ENCODE measurements at regions not wholly inside any gene's neighbourhood (a gene's known extent, or its start where the extent isn't known, plus 50 kb on each side); places are given as distances from the start of the nearest gene placed in this dataset.
"Not testable (repeated sequence)": the region's sequence is repeated elsewhere in the genome, so short reads cannot be mapped to it uniquely, and the experiment has no call there.

DNA sequence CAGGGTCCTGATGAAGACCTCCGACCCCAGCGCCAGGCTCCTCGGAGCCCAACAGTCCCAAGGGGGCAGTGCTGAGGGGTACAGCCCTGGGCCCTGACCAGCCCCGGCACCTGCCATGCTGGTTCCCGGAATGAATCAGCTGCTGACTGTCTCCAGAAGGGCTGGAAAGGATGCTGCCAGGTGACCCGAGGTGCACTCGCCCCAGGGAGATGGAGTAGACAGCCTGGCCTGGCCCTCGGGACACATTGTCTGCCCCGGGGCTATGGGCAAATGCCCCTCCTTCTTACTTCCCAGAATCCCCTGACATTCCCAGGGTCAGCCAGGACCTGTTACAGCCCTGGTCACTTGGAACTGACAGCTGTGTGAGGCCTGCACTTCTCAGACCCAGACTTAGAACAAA lies 5485.8 kb upstream of the TPTE start:
- H3K27me3 ChIP-seq (ENCODE audit: control insufficient read depth in 1 of 2, insufficient read depth in 2 of 2, low read length in 2 of 2); CTCF ChIA-PET; POLR2A ChIA-PET; DNase-seq; H3K9me3 ChIP-seq (ENCODE audit: control insufficient read depth in 1 of 2, insufficient read depth in 1 of 2, low read length in 2 of 2); H3K4me3 Mint-ChIP-seq; intact Hi-C loops (cut with DNase I, micrococcal nuclease); H3K36me3 ChIP-seq (ENCODE audit: insufficient read depth, low read length); H3K36me3 Mint-ChIP-seq (ENCODE audit: low read depth); H3K27ac ChIP-seq (ENCODE audit: low read depth in 1 of 2, low read length in 2 of 2); H3K9me3 Mint-ChIP-seq; H3K27me3 Mint-ChIP-seq; H3K4me1 Mint-ChIP-seq (ENCODE audit: low read depth); H3K4me3 ChIP-seq (ENCODE audit: low read length); H3K4me1 ChIP-seq (ENCODE audit: insufficient read depth, low read length); ATAC-seq (ENCODE audit: poor library complexity); H3K27ac Mint-ChIP-seq: not testable (repeated sequence)

GRCh38 chr21:5037606-5038331 lies 5483.6 kb upstream of the TPTE start:
- H3K9me3 ChIP-seq (ENCODE audit: control insufficient read depth in 1 of 2, insufficient read depth in 1 of 2, low read length in 2 of 2); H3K27ac ChIP-seq (ENCODE audit: low read depth in 1 of 2, low read length in 2 of 2); H3K36me3 Mint-ChIP-seq (ENCODE audit: low read depth); H3K9me3 Mint-ChIP-seq; H3K27me3 Mint-ChIP-seq; POLR2A ChIA-PET; H3K4me1 Mint-ChIP-seq (ENCODE audit: low read depth); ATAC-seq (ENCODE audit: poor library complexity); H3K4me3 ChIP-seq (ENCODE audit: low read length); H3K4me1 ChIP-seq (ENCODE audit: insufficient read depth, low read length); CTCF ChIA-PET; H3K27ac Mint-ChIP-seq; DNase-seq; H3K4me3 Mint-ChIP-seq; H3K36me3 ChIP-seq (ENCODE audit: insufficient read depth, low read length); intact Hi-C loops (cut with DNase I, micrococcal nuclease); H3K27me3 ChIP-seq (ENCODE audit: control insufficient read depth in 1 of 2, insufficient read depth in 2 of 2, low read length in 2 of 2): not testable (repeated sequence)

DNA sequence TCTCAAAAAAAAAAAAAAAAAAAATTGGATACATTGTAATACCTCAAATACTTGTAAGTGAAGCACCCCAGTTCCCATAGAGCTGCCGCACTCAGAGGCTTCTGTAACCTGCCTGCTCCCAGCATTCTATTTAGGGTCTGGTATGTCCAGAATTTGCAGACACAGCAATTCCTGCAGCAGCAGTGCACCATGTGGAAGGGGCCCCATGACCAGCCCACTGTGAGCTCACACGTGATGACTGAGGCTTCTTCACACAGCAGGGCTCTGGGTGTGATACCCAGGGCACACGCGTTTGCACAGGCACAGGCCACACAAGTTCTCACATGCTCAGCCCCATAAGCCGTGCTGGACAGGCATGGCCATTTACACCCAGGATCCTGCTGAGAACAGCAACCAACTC lies 5481.5 kb upstream of the TPTE start:
- intact Hi-C loops (cut with DNase I, micrococcal nuclease); H3K27me3 Mint-ChIP-seq; H3K4me3 Mint-ChIP-seq: not testable (repeated sequence)

GRCh38 chr21:5042583-5042982 lies 5478.8 kb upstream of the TPTE start:
- H3K27me3 Mint-ChIP-seq; H3K4me1 Mint-ChIP-seq (ENCODE audit: low read depth); CTCF ChIA-PET: not testable (repeated sequence)

More for the DNA sequence above, 5481.5 kb upstream of the TPTE start:
- H3K27ac ChIP-seq (ENCODE audit: low read depth in 1 of 2, low read length in 2 of 2); H3K4me1 Mint-ChIP-seq (ENCODE audit: low read depth); H3K4me1 ChIP-seq (ENCODE audit: insufficient read depth, low read length); POLR2A ChIA-PET; H3K9me3 ChIP-seq (ENCODE audit: control insufficient read depth in 1 of 2, insufficient read depth in 1 of 2, low read length in 2 of 2); H3K4me3 ChIP-seq (ENCODE audit: low read length); H3K27me3 ChIP-seq (ENCODE audit: control insufficient read depth in 1 of 2, insufficient read depth in 2 of 2, low read length in 2 of 2); ATAC-seq (ENCODE audit: poor library complexity); CTCF ChIA-PET; H3K9me3 Mint-ChIP-seq; DNase-seq; H3K36me3 Mint-ChIP-seq (ENCODE audit: low read depth); H3K36me3 ChIP-seq (ENCODE audit: insufficient read depth, low read length); H3K27ac Mint-ChIP-seq: not testable (repeated sequence)

DNA sequence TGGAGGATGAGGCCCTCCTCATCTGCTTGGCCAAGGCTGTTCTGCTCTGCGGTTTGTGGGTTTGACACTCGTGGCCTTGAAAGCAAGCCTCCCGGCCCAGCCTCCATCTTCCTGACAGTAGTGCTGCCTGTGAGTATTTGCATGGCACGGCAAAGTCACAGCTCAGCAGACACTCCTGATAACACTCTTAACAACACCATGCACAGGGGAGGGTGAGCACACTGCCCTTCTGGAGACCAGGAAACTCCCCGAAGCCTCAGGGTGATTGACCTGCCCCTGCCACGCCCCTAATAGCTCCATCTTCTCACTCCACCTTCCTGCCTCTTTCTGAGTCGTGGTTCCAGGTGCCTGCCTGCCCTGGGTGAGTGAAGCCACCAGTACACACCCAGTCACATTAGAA lies 5476.6 kb upstream of the TPTE start:
- H3K27me3 Mint-ChIP-seq; CTCF ChIA-PET; H3K9me3 ChIP-seq (ENCODE audit: control insufficient read depth in 1 of 2, insufficient read depth in 1 of 2, low read length in 2 of 2); ATAC-seq (ENCODE audit: poor library complexity); H3K27me3 ChIP-seq (ENCODE audit: control insufficient read depth in 1 of 2, insufficient read depth in 2 of 2, low read length in 2 of 2); POLR2A ChIA-PET; H3K4me1 Mint-ChIP-seq (ENCODE audit: low read depth); H3K4me3 ChIP-seq (ENCODE audit: low read length); H3K4me3 Mint-ChIP-seq; H3K36me3 Mint-ChIP-seq (ENCODE audit: low read depth); H3K27ac Mint-ChIP-seq; H3K4me1 ChIP-seq (ENCODE audit: insufficient read depth, low read length); H3K27ac ChIP-seq (ENCODE audit: low read depth in 1 of 2, low read length in 2 of 2); intact Hi-C loops (cut with DNase I, micrococcal nuclease); H3K9me3 Mint-ChIP-seq; H3K36me3 ChIP-seq (ENCODE audit: insufficient read depth, low read length); DNase-seq: not testable (repeated sequence)

More at GRCh38 chr21:5042583-5042982, 5478.8 kb upstream of the TPTE start:
- H3K4me1 ChIP-seq (ENCODE audit: insufficient read depth, low read length); H3K36me3 ChIP-seq (ENCODE audit: insufficient read depth, low read length); H3K4me3 ChIP-seq (ENCODE audit: low read length); H3K27ac ChIP-seq (ENCODE audit: low read depth in 1 of 2, low read length in 2 of 2); H3K36me3 Mint-ChIP-seq (ENCODE audit: low read depth); H3K4me3 Mint-ChIP-seq; H3K27me3 ChIP-seq (ENCODE audit: control insufficient read depth in 1 of 2, insufficient read depth in 2 of 2, low read length in 2 of 2); H3K9me3 ChIP-seq (ENCODE audit: control insufficient read depth in 1 of 2, insufficient read depth in 1 of 2, low read length in 2 of 2); intact Hi-C loops (cut with DNase I, micrococcal nuclease); POLR2A ChIA-PET; DNase-seq; H3K9me3 Mint-ChIP-seq; H3K27ac Mint-ChIP-seq: not testable (repeated sequence)
- peak; percentile 43 for ATAC-seq (ENCODE audit: poor library complexity)

DNA sequence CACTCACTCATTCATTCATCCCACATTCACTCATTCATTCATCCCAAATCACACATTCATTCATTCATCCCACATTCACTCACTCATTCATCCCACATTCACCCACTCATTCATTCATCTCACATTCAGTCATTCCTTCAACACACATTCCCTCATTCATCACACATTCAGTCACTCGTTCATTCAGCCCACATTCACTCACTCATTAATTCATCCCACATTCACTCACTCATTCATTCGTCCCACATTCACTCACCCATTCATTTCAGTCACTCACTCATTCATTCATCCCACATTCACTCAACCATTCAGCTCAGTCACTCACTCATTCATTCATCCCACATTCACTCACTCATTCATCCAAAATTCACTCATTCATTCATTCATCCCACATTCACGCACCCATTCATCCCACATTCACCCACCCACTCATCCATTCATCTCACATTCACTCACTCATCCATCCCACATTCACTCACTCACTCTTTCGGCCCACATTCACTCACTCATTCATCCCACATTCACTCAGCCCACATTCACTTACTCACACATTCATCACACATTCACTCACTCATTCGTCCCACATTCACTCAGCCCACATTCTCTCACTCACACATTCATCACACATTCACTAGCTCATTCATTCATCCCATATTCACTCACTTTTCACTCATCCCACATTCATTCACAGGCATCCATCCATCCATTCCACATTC lies 5469.9 kb upstream of the TPTE start:
- H3K9me3 Mint-ChIP-seq; H3K9me3 ChIP-seq (ENCODE audit: control insufficient read depth in 1 of 2, insufficient read depth in 1 of 2, low read length in 2 of 2); POLR2A ChIA-PET; intact Hi-C loops (cut with DNase I, micrococcal nuclease); H3K36me3 ChIP-seq (ENCODE audit: insufficient read depth, low read length); H3K36me3 Mint-ChIP-seq (ENCODE audit: low read depth); H3K27me3 ChIP-seq (ENCODE audit: control insufficient read depth in 1 of 2, insufficient read depth in 2 of 2, low read length in 2 of 2); H3K27ac Mint-ChIP-seq; H3K4me1 ChIP-seq (ENCODE audit: insufficient read depth, low read length); DNase-seq; ATAC-seq (ENCODE audit: poor library complexity); H3K4me3 ChIP-seq (ENCODE audit: low read length); H3K4me3 Mint-ChIP-seq; H3K27ac ChIP-seq (ENCODE audit: low read depth in 1 of 2, low read length in 2 of 2); CTCF ChIA-PET; H3K4me1 Mint-ChIP-seq (ENCODE audit: low read depth); H3K27me3 Mint-ChIP-seq: not testable (repeated sequence)

DNA sequence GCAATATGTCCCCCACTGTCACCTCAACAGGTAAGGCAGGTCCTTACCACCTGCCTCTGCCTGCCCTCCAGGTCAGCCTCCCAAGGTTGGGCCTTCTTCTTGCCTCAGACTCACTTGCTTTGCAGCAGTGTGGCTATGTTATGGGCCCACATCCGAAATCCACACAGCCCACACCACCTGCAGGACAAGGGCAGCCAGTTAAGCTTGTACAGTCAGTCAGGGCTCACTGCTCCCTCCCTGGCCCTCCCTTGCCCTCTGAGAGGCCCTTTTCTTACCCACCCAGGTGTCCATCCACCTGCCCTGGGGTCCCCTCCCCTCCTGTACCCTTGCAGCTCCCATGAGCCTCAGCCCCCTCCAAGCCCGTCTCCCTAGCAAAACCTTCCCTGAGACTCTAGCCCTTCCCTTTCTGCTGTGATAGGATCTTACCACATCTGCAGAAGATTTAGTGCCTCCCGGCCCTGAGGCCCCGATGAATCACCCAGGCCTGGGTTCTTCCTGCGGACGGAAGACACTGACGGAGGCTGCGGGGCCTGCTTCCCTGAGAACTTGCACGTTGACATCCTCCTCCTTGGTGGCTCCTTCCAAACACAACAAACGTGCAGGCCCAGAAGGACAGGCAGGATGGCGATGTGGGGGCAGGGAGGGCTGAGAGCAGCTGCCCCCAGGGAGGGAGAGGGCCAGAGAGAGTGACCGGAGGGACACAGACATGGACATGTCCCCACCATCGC lies 5466.2 kb upstream of the TPTE start:
- DNase-seq; CTCF ChIA-PET; H3K36me3 Mint-ChIP-seq (ENCODE audit: low read depth); POLR2A ChIA-PET; H3K27ac Mint-ChIP-seq; H3K9me3 Mint-ChIP-seq; H3K4me3 ChIP-seq (ENCODE audit: low read length); H3K9me3 ChIP-seq (ENCODE audit: control insufficient read depth in 1 of 2, insufficient read depth in 1 of 2, low read length in 2 of 2); H3K27ac ChIP-seq (ENCODE audit: low read depth in 1 of 2, low read length in 2 of 2); H3K4me1 Mint-ChIP-seq (ENCODE audit: low read depth); H3K27me3 ChIP-seq (ENCODE audit: control insufficient read depth in 1 of 2, insufficient read depth in 2 of 2, low read length in 2 of 2); H3K4me3 Mint-ChIP-seq; H3K27me3 Mint-ChIP-seq; H3K36me3 ChIP-seq (ENCODE audit: insufficient read depth, low read length); intact Hi-C loops (cut with DNase I, micrococcal nuclease); H3K4me1 ChIP-seq (ENCODE audit: insufficient read depth, low read length): not testable (repeated sequence)
- peak; percentile 32 for ATAC-seq (ENCODE audit: poor library complexity)

Measured in CD4-positive, alpha-beta T cell (primary cell).